ENCODE measurements at regions not wholly inside any gene's neighbourhood (a gene's known extent, or its start where the extent isn't known, plus 50 kb on each side); places are given as distances from the start of the nearest gene placed in this dataset.

GRCh38 chr2:145254291-145254690 is 734.4 kb upstream of the ZEB2 start:
- DNase-seq = no peak

- DNase-seq = no peak
Measured at GRCh38 chr2:145253492-145253891, 733.6 kb upstream of the ZEB2 start.

- DNase-seq = no peak
Measured at GRCh38 chr2:145245268-145245870, 725.5 kb upstream of the ZEB2 start.

- no peak for DNase-seq
Measured at GRCh38 chr2:145235312-145235711, 715.4 kb upstream of the ZEB2 start.

GRCh38 chr2:145230546-145230945 is 710.6 kb upstream of the ZEB2 start:
- no peak for DNase-seq

GRCh38 chr2:145228506-145228905 is 708.6 kb upstream of the ZEB2 start:
- DNase-seq = no peak

- no peak for DNase-seq
Measured at GRCh38 chr2:145226901-145227300, 707.0 kb upstream of the ZEB2 start.

GRCh38 chr2:145221516-145221915 is 701.6 kb upstream of the ZEB2 start:
- no peak for DNase-seq

GRCh38 chr2:145221032-145221431 is 701.1 kb upstream of the ZEB2 start:
- DNase-seq = no peak

- DNase-seq = no peak
Measured at GRCh38 chr2:145220496-145220895, 700.6 kb upstream of the ZEB2 start.

- DNase-seq = no peak
Measured at GRCh38 chr2:145207884-145208283, 688.0 kb upstream of the ZEB2 start.

GRCh38 chr2:145206496-145207281 is 686.8 kb upstream of the ZEB2 start:
- DNase-seq = no peak

GRCh38 chr2:145203891-145204290 is 684.0 kb upstream of the ZEB2 start:
- DNase-seq = no peak

- no peak for DNase-seq
Measured at GRCh38 chr2:145199827-145200706, 680.1 kb upstream of the ZEB2 start.

GRCh38 chr2:145199042-145199441 is 679.1 kb upstream of the ZEB2 start:
- DNase-seq = no peak

- DNase-seq = no peak
Measured at GRCh38 chr2:145198555-145198954, 678.6 kb upstream of the ZEB2 start.

GRCh38 chr2:145197944-145198343 is 678.0 kb upstream of the ZEB2 start:
- DNase-seq = no peak

GRCh38 chr2:145194673-145195072 is 674.8 kb upstream of the ZEB2 start:
- DNase-seq = no peak

- DNase-seq = no peak
Measured at GRCh38 chr2:145190031-145190703, 670.2 kb upstream of the ZEB2 start.

- DNase-seq = no peak
Measured at GRCh38 chr2:145186303-145186702, 666.4 kb upstream of the ZEB2 start.

GRCh38 chr2:145185696-145186095 is 665.8 kb upstream of the ZEB2 start:
- DNase-seq = no peak

GRCh38 chr2:145184741-145185651 is 665.1 kb upstream of the ZEB2 start:
- DNase-seq = no peak

Measured in GF-D8 (cell line).